Loucy (cell line): ENCODE measurements at regions not wholly inside any gene's neighbourhood (a gene's known extent, or its start where the extent isn't known, plus 50 kb on each side); places are given as distances from the start of the nearest gene placed in this dataset.

Experiments used
- CTCF ChIP-seq: fragments of 200-600 bp; sonication (generic); conservative IDR thresholded peaks from 2 replicates; pipeline ENCODE4 v1.5.1; 2014; ENCODE audit warnings: mild to moderate bottlenecking, antibody characterized with exemption, low read length
- EZH2phosphoT487 ChIP-seq: fragments of 200-600 bp; IDR thresholded peaks from 2 replicates; pipeline ENCODE4 v1.6.1; 2018; ENCODE audit warnings: antibody characterized with exemption, mild to moderate bottlenecking, moderate library complexity, borderline replicate concordance

DNA sequence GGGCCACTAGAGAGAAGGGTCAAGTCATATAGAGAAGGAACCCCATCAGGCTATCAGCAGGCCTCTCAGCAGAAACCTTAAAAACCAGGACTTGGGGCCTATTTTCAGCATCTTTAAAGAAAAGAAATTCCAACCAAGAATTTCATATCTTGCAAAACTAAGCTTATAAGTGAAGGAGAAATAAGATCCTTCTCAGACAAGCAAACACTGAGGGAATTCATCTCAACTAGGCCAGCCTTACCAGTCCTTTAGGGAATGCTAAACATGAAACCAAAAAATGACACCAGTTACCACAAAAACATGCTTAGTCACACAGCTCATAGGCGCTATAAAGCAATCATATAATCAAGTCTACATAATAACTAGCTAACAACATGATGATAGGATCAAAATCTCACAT lies 407.1 kb downstream of the LRRC70 start:
- TF ChIP-seq CTCF (no peak), EZH2phosphoT487 (no peak)
